Hematopoietic multipotent progenitor cell treated with erythropoietin and hydrocortisone succinate and interleukin-3 and kit ligand, for 17 days (in vitro differentiated cells): ENCODE measurements at regions not wholly inside any gene's neighbourhood (a gene's known extent, or its start where the extent isn't known, plus 50 kb on each side); places are given as distances from the start of the nearest gene placed in this dataset.
"Not testable (repeated sequence)": the region's sequence is repeated elsewhere in the genome, so short reads cannot be mapped to it uniquely, and the experiment has no call there.

ENCODE experiments used
- DNase-seq: peaks from one replicate; pipeline ENCODE4 v3.0.0-alpha.2; 2015; ENCODE audit warnings: low spot score

DNA sequence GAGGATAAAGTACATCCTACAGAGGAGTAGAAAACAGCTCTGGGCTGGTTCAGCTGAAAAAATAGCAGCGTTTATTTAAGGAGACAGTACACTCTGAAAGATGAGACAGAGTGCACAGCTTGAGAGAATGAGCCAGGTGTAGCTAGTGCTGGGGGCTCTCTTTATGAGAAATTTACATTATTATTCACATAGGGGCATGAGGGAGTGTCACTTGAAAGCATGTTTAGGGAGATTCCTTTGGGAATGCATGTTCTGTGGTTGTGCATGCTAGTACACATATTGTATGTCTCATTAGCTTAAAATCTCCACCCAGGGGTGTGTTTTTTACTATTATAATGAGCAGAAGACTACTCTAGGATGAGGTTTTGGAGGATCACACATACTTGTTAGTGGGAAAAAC, 1224.4 kb downstream of the REEP3 start:
- DNase-seq, result no peak

DNA sequence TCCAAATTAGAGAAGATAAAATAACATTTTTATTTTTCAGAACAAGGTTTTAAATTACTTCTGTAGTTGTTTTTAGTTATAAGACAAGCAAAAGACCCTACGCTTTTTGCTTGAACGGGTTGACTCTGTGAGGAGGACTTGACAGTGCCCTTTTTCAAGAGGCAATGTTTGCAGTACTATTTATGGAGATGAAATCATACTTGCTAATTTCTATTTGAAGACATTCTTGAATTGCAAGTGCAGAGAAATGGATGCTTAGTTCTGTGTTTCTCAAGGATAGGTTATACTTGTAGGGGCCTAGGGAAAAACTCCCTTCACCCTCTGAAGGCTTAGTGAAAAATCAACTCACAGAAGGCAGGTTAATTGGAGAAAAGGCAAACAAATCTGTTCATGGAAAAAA, 1229.5 kb downstream of the REEP3 start:
- DNase-seq, result no peak

DNA sequence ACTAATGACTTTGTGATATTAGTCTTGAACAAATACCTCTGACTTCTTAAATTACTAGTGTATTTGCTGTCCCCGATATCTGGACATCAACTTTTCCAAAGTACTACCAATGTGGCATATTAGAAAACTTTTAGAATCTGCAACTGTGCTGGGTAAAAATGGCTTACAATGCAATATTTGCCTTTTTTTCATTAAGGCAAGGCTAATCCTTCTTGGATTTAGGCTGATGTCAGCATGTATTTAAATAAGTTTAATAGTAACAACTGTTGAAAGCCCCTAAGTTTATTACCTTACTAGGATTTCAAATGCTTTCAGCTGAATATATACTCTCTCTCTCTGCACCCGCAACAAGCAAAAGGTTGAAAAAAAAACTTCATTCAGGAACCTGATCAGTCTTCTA, 1232.3 kb downstream of the REEP3 start:
- no peak for DNase-seq

DNA sequence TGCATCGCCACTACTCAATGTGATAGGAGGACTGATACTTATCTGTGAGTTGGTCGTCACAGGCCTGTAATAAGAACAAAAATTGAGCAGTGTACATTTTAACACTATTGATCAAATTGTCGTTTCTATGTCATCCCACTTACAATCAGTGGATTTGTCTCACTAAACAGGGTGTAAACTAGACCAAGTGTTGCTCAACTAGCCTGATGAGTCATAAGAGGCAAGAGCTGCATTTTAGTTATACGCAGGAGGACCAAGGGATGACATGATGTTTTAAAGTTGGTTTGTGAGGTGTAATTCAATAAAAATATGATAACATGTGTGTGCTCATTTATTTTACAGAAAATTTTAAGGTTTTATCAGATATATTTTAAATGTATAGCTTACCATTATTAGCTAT, 1239.2 kb downstream of the REEP3 start:
- no peak for DNase-seq

DNA sequence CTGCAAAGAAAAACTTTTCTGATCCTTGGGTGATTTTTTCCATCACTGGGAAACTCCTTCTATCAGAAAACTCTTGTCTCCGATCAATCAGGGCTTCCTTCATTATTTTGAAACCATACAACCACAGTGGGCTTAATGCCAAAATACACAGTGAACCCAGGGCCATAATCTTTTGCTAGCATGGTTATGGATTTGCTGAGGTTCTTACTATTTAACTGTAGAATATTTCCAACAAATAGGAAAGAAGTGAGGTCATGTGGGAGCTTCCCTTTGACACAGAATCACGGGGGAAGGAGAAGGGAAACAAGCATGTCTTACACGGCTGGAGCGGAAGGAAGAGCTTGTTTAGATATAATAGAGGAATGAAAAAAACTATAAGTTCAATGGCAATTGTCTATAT, 1241.7 kb downstream of the REEP3 start:
- no peak for DNase-seq

DNA sequence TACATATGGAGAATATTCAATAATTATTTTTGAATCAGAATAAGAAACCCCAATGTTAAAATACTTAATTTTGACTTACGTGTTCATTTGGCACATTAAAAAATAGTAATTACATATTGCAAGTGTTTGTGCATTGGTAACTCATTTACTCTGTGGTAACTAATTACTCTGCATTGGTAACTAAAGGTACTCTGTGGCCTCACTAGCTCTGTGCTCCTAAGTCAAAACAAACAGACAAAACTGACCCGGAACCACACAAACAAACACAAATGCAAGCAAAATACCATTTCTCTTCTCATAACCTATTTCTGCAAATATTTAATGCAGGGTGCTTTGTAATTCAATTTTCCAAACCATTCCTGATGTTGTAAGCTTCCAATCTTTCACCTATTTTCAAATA, 1244.3 kb downstream of the REEP3 start:
- no peak for DNase-seq

DNA sequence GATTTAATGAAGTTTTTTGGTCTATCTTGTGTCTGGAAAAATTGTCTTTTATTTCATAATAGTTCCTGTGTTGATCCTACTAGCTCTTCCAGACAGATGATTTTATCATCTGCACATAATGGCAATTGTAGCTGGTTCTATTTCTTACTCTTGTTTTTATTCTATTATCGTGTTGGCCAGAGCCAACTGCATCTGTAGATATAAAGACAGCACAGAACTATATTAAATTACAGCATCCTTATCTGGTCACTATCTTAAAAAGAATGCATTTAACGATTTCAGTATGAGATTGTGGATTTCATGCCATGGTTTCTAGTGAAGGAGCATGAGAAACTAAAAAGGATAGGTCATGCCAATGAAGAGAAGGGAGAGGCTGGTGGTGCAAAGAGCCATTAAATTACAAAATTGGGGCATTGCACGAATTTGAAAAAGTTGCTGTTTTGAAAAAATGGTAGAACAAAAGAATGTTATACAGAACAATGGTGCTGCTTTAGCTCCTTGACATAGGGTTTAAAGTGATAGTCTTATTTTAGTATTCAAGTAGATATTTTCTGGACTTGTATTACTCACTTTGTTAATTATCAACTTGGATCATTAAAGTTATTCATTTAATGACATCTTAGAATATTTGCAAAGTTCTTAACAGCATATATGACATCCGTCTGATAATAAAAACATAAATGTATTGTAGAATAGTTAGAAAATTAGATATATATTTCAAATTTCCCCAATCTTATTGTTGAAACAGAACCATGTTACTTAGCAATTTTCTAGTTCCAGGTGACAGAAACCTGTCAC, 1250.3 kb downstream of the REEP3 start:
- DNase-seq, result no peak

DNA sequence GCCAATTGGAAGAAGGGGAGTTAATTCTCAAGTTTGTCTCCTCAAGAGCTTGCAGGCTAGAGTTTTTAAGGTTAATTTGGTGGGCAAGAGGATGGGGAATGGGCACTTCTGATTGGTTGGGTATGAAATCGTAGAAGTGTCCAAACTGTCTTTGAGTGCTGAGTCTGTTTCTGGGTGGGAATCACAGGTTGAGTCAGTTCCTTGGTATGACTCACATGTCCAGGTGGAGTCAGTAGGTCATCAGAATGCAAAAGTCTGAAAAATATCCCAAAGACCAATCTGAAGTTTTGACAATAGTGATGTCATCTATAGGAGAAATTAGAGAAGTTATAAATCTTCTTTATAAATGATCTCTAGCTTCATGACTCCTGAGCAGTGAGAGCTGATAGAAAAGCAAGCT, 1252.2 kb downstream of the REEP3 start:
- no peak for DNase-seq

DNA sequence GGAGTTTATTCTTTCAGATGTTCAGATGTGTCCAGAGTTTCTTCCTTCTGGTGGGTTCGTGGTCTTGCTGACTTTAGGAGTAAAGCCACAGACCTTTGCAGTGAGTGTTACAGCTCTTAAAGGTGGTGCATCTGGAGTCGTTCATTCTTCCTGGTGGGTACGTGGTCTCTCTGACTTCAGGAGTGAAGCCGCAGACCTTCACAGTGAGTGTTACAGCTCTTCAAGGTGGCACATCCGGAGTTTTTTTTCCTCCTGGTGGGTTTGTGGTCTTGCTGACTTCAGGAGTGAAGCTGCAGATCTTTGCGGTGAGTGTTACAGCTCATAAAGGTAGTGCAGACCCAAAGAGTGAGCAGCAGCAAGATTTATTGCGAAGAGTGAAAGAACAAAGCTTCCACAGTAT, 1263.2 kb downstream of the REEP3 start:
- not testable (repeated sequence) for DNase-seq

DNA sequence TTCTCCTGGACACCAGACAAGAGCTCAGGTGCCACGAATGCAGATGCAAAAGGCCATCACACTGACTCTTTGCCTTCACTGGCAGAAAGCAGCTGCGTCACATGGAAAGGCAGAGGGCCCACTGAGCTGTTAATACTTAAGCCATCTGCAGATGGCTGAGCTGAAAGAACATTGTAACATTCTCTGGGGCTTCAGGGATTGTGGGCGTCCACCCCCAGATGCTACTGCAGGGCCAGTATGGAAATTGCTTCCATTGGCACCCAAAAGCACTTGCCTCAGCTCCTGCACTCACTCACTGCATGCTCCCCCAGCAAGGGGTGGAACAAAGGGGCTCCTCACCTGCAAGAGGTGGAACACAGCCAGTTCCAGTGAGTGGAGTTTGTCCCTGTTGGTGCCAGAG, 1264.6 kb downstream of the REEP3 start:
- DNase-seq, result no peak

DNA sequence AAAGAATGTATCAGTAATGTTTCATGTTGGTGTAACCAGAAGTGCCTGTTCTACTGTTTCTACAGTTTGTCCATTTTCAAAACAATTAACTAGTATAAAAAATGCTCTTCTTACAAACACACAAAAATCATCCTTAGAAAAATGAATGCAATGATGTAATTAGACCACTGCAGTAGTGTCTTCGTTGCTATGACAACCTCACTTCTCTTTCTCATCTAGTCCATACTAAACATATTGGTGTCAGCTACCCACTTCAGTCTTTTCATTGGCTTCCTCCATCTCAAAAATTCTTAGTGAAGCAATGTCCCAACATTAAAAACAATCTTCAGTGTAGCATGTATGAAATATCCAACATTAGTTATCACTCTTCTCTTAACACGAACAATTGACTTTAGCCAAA, 1265.8 kb downstream of the REEP3 start:
- no peak for DNase-seq

DNA sequence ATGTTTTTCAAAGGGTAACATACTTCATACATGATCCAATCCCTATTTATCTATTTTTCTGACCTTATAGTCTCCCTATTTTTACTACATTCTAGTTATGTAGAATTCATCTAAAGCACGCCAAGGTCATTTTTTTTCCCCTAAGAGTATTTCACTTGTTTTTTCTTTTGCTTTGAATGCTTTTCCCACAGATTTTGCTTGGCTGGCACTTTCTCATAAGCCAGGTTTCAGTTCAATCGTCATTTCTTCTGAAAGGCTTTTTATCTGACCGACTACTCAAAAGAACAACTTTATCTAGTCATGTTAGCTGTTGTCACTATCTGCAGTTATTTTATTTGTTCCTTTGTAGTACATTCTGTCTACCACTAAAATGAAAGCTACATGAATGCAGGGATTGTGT, 1274.6 kb downstream of the REEP3 start:
- no peak for DNase-seq

DNA sequence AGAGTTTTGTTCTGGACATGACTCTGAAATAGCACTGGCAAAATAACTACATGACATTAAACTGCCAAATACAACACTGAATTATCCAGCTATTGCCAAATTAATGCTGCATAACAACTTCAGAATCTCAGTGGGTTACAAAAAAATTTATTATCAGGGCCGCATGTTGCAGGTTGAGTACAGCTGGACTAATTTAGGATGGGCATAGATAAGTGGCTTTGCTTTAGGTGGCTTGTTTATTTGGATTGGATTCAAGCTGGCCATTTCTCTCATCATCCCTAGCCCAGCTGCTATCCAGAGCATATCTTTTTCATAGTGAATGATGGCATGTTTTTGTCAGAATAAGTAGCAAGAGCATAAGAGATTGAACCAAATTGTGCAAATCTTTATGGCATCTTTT, 1277.1 kb downstream of the REEP3 start:
- no peak for DNase-seq

DNA sequence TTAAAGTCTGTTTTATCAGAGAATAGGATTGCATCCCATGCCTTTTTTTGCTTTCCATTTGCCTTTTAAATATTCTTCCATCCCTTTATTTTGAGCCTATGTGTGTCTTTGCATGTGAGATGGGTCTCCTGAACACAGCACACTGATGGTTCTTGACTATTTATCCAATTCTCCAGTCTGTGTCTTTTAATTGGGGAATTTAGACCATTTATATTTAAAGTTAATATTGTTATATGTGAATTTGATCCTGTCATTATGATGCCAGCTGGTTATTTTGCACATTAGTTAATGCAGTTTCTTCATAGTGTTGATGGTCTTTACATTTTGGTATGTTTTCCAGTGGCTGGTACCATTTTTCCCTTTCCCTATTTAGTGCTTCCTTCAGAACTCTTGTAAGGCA, 1287.0 kb downstream of the REEP3 start:
- DNase-seq, result not testable (repeated sequence)

DNA sequence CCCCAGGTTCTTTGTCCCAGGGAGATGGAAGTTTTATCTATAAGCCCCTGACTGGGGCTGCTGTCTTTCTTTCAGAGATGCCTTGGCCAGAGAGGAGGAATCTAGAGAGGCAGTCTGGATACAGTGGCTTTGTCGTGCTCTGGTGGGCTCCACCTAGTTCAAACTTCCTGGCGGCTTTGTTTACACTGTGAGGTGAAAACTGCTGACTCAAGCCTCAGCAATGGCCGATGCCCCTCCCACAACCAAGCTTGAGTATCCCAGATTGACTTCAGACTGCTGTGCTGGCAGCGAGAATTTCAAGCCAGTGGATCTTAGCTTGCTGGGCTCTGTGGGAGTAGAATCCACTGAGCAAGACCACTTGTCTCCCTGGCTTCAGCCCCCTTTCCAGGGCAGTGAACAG, 1288.8 kb downstream of the REEP3 start:
- not testable (repeated sequence) for DNase-seq

DNA sequence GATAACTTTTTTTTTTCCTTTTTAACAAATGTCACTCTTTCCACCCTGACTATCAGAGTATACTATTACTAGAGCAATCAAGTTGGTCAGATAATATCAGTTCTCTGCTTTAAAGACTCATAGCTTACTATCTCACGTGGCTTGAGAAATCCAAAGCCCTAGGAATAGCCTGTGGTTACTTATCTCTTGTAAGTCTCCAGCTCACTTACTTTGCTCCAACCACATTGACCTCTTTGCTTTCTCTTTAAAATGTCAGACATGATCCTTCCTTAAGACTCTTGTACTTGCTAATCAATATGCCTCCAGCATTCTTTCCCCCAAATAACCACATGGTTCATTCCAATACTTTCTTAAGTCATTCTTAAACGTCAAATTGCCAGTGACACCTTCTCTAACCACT, 1292.2 kb downstream of the REEP3 start:
- no peak for DNase-seq

DNA sequence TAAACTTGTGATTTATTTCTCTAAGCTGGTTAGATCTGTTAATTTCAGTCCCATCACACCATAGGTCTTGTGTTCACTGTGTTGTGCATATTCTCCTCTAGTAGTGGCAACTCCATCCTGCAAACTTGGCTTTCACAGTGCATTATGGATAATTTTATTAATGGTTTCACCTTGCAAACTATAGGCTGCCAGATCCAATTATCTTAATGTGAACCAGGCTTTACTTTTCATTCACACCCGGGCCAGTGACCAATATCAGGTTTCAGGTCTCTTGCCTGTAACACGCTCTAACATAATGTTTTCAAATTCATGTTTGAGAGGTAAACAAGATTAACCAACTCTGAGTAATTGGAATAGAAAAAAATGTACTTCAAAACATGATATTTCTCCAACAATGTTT, 1293.0 kb downstream of the REEP3 start:
- DNase-seq, result no peak

DNA sequence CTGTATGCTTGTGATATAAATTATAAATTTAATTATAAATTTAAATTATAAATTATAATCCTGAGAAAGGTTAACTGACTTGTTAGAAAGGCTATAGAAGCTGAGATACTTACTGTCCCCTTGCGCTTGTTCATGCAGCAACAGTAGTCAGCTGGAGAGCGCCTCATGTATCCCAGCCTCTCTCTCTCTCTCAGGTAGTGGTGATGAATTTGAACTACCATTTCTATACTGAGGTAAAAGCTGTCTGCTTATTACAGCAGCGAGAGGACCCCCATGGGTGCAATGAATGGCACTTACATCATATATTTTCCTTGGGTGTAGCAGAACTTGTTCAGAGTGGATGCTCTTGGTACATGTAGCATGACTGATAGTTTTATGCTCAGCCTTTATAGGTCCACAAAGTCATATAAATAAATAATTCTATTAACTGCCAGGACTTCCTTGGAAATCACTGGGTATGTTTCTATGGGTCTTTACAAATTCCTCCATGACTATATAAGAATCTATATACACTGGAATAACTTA, 1308.7 kb downstream of the REEP3 start:
- no peak for DNase-seq

DNA sequence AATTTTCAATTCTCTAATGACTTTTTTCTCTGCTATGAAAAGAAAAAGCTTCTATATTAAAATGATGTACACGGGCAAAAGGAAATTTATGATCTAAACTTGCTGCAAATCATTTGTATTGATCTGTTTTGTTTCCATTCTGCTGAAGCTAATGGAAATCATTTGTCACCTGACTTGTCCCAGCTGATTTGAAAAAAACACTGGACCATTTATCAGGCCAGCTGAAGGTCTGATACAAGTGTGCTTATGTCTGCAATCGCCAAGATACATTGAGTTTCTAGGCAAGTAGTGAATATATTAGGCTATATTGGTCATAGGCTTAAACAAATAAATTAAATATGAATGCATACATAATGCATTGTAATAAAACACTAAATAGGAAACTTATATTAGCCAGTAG, 1309.7 kb downstream of the REEP3 start:
- DNase-seq, result no peak

DNA sequence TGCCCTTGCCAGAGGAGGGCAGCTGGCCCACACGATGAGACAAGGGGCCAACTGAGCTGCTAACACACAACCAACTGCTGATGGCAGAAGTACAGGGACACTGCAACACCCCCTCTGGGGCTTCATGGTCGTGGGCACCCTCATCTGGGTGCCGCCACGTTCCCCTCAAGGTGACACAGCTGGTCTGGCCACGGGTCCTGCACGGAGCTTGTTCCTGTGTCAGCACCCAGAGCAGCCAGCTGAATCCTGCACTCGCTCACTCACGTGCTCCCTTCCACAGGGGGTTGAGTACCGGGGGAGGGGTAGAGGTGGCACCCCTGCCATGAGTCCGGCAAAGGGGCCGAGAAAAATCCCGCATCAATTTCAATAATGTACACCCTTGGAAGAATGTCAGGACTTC, 1319.1 kb downstream of the REEP3 start:
- no peak for DNase-seq

DNA sequence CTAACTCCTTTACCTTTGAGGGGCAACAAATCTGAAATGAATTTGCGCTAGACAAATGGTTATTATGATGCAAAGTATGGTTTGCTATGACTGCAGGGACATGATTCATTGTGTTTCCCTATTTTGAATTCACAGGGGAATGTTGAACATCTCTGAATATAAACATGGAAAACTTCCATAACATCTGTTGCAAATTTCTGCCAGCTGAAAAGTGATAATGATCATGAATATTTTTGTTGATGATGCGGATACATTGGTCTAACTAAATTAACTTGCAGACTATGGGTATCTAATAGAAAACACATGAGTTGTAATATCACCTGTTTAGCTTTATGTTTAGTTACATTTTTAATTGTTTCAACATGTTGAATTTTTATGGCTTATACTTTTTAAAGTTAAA, 1325.5 kb downstream of the REEP3 start:
- DNase-seq, result no peak

DNA sequence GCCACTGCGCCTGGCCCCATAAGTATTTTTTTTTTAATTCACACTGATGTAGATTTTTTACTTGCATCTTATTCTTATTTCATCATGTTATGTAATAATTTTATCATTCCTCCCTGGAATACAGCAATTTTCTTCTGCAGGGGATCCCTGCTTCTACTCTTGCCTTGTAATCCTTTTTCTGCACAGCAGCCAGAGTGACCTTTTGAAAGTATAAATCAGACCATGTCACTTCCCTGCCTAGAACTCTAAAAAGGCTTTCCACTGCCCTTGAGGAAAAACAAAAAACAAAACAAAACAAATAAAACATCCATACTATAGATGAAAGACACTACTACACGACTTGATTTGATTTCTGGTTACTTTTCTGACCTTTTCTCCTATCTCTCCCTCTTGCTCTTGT, 1334.7 kb downstream of the REEP3 start:
- no peak for DNase-seq

DNA sequence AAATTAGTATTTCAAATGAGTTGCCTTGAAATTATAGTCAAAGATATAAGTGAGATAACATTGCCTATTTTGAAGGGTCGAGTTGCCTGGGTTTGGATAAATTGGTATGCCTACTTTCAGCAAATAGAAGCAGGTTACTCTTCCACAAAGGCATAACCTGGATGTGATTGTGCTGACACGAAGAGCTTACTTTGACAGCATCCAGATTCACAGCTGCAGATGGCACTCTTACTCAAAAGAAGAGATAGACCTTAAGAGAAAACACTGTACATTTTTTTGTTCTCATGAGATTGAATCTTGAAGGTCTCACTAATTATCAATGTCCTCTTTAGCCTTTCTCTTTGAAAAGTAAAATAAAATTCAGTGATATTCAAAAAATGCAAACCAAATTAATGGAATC, 1338.7 kb downstream of the REEP3 start:
- DNase-seq, result no peak

DNA sequence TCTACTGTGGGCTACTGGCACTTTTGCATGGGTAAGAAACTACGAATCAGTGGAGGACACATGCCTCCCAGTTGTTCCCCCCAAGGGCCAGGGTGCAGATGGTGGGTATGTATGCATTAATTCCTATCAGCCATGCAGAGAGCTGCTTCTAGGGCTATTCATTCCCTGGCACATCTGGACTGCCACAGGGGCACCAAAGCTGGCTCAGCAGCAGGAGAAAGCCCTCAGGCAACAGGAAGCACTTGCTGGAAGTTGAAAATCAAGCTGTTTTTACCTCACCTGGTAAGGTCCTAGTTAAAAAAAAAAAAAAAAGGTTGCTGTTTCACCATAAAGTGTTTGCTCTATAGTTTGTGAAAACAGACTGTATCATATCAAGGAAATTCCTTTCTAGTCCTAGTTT, 1342.6 kb downstream of the REEP3 start:
- DNase-seq, result no peak
